Fibroblast of villous mesenchyme (primary cell): ENCODE measurements at regions not wholly inside any gene's neighbourhood (a gene's known extent, or its start where the extent isn't known, plus 50 kb on each side); places are given as distances from the start of the nearest gene placed in this dataset.

Experiments
- DNase-seq: peaks from one replicate; pipeline ENCODE4 v3.0.0-alpha.2; 2010; ENCODE audit warnings: low read depth
- H3K4me3 ChIP-seq: 2 replicates; pipeline ENCODE4 v1.5.1; 2011; ENCODE audit warnings: low read depth, mild to moderate bottlenecking, low read length
- TF ChIP-seq, protein P1 (sequence below): IDR thresholded peaks from 2 replicates; pipeline ENCODE4 v1.5.1; 2012; ENCODE audit warnings: low read depth, mild to moderate bottlenecking, low read length; ENCODE audit not compliant: insufficient read depth

DNA sequence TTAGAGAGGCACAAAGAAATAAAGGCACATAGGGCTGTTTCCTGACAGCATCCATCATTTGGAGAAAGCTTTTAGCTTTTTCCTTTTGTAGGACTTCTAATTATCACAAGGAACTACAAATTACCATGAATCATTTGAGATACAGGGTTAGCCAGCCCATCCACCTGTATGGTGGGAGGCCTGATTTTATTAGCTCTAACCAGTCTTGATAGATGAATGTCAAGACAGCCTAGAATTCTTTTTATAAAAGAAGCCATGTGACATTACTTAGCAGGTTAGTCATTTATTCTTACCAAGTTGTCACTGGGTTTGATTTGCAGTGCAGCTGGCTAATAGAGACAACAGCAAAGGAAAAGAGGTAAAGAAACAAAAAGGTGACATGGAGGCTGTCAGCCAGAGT, 618.1 kb downstream of the ZNF385D start:
- H3K4me3 ChIP-seq: no peak overlapping the region
- no peak for DNase-seq
- TF ChIP-seq, protein P1, sequence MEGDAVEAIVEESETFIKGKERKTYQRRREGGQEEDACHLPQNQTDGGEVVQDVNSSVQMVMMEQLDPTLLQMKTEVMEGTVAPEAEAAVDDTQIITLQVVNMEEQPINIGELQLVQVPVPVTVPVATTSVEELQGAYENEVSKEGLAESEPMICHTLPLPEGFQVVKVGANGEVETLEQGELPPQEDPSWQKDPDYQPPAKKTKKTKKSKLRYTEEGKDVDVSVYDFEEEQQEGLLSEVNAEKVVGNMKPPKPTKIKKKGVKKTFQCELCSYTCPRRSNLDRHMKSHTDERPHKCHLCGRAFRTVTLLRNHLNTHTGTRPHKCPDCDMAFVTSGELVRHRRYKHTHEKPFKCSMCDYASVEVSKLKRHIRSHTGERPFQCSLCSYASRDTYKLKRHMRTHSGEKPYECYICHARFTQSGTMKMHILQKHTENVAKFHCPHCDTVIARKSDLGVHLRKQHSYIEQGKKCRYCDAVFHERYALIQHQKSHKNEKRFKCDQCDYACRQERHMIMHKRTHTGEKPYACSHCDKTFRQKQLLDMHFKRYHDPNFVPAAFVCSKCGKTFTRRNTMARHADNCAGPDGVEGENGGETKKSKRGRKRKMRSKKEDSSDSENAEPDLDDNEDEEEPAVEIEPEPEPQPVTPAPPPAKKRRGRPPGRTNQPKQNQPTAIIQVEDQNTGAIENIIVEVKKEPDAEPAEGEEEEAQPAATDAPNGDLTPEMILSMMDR: no peak

DNA sequence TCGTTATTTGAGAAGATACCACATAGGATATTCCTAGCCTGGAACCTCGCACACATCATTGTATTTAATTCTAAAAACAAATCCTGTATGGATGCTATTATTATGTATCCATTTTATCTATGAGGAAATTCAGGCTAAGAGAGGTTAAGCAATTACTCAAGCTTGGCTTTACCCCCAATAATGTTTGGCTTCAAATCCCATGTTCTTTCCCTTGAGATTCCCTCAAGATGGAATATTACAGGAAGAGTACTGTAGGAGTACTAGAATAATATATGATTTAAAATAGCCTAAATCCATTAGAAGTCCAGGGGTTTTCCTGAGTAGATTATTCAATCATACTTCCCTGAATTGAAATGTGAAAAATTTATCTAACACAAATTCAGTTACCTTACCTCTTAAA, 630.2 kb downstream of the ZNF385D start:
- H3K4me3 ChIP-seq: no peak overlapping the region
- TF ChIP-seq, protein P1: no peak
- DNase-seq: no peak

DNA sequence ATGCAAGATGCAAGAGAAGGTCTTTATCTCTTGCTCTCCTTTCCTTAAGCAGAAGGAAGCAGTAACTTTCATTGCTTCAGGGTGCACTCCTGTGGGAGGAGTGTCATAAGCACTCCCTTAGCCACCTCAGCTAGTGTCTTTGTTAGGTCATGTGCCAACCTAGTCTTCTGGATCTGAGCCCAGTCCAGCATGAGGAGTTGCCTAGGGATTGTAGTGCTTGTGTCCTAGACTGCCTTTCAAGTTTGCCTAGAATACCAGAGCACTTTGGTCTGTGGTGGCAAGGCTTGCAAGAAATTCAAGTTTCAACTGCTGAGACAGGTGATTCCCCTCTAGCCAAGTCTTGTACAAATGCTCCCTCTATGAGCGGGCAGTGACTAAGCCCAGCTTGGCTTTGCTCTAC, 633.6 kb downstream of the ZNF385D start:
- no peak overlapping the region for H3K4me3 ChIP-seq
- no peak for DNase-seq
- TF ChIP-seq, protein P1: no peak

DNA sequence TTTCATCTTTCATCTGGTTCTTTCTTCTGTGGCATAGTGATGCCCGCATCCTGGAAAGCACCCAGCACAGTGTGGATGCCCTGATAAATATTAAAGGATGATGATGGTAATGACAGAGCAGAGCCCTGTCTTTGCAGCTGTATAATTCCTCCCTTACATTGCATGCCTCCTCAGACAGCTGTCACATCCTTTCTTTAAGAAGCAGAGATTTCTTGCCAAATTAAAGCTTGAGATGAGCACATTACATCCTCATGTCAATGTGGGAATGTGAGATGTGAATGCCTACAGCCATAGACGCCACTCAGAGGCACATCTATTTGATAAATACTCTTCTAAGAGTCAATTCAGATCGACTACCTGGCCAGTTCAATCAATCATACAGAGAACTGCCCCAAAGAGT, 642.0 kb downstream of the ZNF385D start:
- H3K4me3 ChIP-seq: no peak overlapping the region
- TF ChIP-seq, protein P1: no peak
- no peak for DNase-seq

DNA sequence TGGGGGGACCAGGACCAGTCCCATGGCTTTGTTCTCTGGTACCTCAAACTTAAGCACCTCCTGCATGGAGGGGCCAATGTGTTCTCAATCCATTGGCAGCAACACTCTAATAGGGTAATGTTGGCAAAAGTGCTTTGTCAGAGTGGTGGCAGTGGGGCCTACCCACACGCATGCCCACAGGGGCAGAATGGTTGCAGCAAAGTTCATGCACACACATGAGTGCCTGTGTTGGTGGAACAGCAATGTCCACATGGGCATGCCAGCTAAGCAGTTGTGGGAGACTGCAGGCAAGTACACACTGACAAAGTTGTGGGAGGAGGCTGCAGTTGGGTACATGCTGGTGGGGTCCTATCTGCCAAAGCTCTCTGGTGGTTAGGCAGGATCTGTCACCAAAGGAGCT, 645.2 kb downstream of the ZNF385D start:
- no peak for DNase-seq
- H3K4me3 ChIP-seq: no peak overlapping the region
- TF ChIP-seq, protein P1: no peak

DNA sequence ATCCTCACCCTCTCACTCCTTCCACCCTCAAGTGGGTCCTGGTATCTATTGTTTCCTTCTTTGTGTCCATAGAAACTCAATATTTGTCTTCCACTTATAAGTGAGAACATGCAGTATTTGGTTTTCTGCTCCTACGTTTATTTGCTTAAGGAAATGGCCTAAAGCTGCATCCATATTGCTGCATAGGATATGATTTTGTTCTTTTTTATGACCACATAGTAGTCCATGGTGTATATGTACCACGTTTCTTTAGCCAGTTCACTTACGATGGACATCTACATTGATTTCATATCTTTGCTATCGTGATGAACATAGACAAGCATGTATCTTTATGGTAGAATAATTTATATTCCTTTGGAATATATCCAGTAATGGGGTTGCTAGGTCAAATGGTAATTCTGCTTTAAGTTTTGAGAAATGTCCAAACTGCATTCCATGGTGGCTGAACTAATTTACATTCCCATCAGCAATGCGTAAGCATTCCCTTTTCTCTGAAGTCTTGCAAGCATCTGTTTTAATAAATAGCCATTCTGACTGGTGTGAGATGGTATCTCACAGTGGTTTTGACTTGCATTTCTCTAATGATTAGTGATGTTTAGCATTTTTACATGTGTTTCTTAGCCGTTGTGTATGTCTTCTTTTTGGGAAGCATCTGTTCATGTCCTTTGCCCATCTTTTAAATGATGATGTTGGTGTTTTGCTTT, 650.2 kb downstream of the ZNF385D start:
- TF ChIP-seq, protein P1: no peak
- no peak overlapping the region for H3K4me3 ChIP-seq
- peak; percentile 23 for DNase-seq

DNA sequence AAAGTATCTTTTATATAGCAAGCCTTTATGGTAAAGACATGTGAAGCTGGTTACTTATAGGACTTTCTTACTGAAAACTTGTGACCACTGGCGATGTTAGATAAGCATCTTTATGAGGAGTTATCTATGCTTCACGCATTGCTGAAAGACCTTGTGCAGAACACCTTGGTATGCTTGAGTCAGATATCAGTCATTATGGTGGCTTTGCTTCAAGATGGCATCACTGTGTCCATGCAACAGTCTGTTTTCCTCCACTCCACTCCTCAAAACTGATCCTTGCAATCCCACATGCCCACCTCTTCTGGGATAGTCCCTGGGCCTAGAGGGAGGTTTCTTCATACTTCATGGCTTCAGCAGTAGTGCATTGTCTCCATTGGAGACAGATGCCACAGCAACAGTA, 656.3 kb downstream of the ZNF385D start:
- DNase-seq: no peak
- H3K4me3 ChIP-seq: no peak overlapping the region
- TF ChIP-seq, protein P1: no peak
